HepG2 (cell line): ENCODE measurements at regions not wholly inside any gene's neighbourhood (a gene's known extent, or its start where the extent isn't known, plus 50 kb on each side); places are given as distances from the start of the nearest gene placed in this dataset.

Source experiments
- DNMT1 ChIP-seq: sonication (generic); formaldehyde crosslinking; IDR thresholded peaks from 2 replicates; pipeline ENCODE4 v1.5.1; 2020; ENCODE audit warnings: mild to moderate bottlenecking, missing genetic modification reagents
- FOXP1 ChIP-seq, 2 experiments: fragments of 450-650 bp in 1 of 2; IDR thresholded peaks; 2 replicates each; pipeline ENCODE4 v1.6.1; 2017 to 2018; ENCODE audit warnings: antibody characterized with exemption in 1 of 2
- KDM5A ChIP-seq: fragments of 200-600 bp; sonication (generic); IDR thresholded peaks from 2 replicates; pipeline ENCODE4 v1.7.0; 2018; ENCODE audit warnings: antibody characterized with exemption, mild to moderate bottlenecking, low read length, borderline replicate concordance
- PHF21A ChIP-seq: sonication (generic); formaldehyde crosslinking; IDR thresholded peaks from 2 replicates; pipeline ENCODE4 v1.5.0; 2020; ENCODE audit warnings: mild to moderate bottlenecking, missing genetic modification reagents
- SETDB1 ChIP-seq: sonication (generic); formaldehyde crosslinking; IDR thresholded peaks from 2 replicates; pipeline ENCODE4 v1.5.1; 2020; ENCODE audit warnings: missing genetic modification reagents, mild to moderate bottlenecking, borderline replicate concordance
- ZBTB21 ChIP-seq: sonication (generic); formaldehyde crosslinking; IDR thresholded peaks from 2 replicates; pipeline ENCODE4 v1.4.0; 2020; ENCODE audit warnings: missing genetic modification reagents
- ZNF12 ChIP-seq: sonication (generic); formaldehyde crosslinking; IDR thresholded peaks from 2 replicates; pipeline ENCODE4 v1.5.0; 2020; ENCODE audit warnings: missing genetic modification reagents
- TF ChIP-seq, protein P1 (sequence below): sonication (generic); formaldehyde crosslinking; IDR thresholded peaks from 2 replicates; pipeline ENCODE4 v1.5.0; 2020; ENCODE audit warnings: mild to moderate bottlenecking, missing genetic modification reagents, moderate library complexity
- TF ChIP-seq, protein P2 (sequence below), 2 experiments: sonication (generic) in 1 of 2; formaldehyde crosslinking in 1 of 2; IDR thresholded peaks; 2 replicates each; pipeline versions ENCODE4 v1.5.1 to v1.6.1; 2011 to 2020; ENCODE audit warnings: borderline replicate concordance in 1 of 2, low read depth in 1 of 2, low read length in 1 of 2, mild to moderate bottlenecking in 1 of 2, missing genetic modification reagents in 1 of 2, moderate library complexity in 1 of 2
- TF ChIP-seq, protein P3 (sequence below): sonication (generic); formaldehyde crosslinking; IDR thresholded peaks from 2 replicates; pipeline ENCODE4 v1.4.0; 2020; ENCODE audit warnings: missing genetic modification reagents

DNA sequence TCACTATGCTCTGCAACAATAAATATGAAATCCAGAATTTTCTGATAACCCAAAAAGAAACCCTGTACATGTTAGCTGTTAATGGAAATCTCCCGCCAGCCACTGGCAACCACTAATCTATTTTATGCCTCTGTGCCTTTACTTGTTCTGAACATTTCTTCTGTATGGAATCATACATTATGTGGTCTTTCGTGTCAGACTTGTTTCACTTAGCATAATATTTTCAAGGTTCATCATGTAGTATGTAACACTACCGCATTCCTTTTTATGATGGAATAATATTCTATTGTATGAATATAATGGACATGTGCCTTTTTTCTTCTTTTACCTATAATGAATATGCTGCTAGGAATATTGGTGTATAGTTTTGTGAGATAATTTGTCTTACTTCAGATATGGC, 1123.3 kb downstream of the EFNB2 start:
- TF ChIP-seq FOXP1 (IDR thresholded peaks at IDR 0.05), result no peak
- no peak for TF ChIP-seq FOXP1 (CRISPR knock-in tag; IDR thresholded peaks at IDR 0.05)
- TF ChIP-seq, protein P1, sequence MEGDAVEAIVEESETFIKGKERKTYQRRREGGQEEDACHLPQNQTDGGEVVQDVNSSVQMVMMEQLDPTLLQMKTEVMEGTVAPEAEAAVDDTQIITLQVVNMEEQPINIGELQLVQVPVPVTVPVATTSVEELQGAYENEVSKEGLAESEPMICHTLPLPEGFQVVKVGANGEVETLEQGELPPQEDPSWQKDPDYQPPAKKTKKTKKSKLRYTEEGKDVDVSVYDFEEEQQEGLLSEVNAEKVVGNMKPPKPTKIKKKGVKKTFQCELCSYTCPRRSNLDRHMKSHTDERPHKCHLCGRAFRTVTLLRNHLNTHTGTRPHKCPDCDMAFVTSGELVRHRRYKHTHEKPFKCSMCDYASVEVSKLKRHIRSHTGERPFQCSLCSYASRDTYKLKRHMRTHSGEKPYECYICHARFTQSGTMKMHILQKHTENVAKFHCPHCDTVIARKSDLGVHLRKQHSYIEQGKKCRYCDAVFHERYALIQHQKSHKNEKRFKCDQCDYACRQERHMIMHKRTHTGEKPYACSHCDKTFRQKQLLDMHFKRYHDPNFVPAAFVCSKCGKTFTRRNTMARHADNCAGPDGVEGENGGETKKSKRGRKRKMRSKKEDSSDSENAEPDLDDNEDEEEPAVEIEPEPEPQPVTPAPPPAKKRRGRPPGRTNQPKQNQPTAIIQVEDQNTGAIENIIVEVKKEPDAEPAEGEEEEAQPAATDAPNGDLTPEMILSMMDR (CRISPR knock-in tag), result no peak
- TF ChIP-seq ZNF12, result no peak
- no peak for TF ChIP-seq ZBTB21
- TF ChIP-seq SETDB1 (CRISPR knock-in tag), result no peak
- TF ChIP-seq, protein P2, sequence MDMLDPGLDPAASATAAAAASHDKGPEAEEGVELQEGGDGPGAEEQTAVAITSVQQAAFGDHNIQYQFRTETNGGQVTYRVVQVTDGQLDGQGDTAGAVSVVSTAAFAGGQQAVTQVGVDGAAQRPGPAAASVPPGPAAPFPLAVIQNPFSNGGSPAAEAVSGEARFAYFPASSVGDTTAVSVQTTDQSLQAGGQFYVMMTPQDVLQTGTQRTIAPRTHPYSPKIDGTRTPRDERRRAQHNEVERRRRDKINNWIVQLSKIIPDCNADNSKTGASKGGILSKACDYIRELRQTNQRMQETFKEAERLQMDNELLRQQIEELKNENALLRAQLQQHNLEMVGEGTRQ (IDR thresholded peaks at IDR 0.05; ENCODE audit: low read depth, low read length), result no peak
- TF ChIP-seq, protein P2 (CRISPR knock-in tag; IDR thresholded peaks at IDR 0.05; ENCODE audit: borderline replicate concordance), result no peak
- TF ChIP-seq KDM5A, result no peak
- TF ChIP-seq PHF21A, result no peak
- no peak for TF ChIP-seq DNMT1 (CRISPR knock-in tag)
- TF ChIP-seq, protein P3, sequence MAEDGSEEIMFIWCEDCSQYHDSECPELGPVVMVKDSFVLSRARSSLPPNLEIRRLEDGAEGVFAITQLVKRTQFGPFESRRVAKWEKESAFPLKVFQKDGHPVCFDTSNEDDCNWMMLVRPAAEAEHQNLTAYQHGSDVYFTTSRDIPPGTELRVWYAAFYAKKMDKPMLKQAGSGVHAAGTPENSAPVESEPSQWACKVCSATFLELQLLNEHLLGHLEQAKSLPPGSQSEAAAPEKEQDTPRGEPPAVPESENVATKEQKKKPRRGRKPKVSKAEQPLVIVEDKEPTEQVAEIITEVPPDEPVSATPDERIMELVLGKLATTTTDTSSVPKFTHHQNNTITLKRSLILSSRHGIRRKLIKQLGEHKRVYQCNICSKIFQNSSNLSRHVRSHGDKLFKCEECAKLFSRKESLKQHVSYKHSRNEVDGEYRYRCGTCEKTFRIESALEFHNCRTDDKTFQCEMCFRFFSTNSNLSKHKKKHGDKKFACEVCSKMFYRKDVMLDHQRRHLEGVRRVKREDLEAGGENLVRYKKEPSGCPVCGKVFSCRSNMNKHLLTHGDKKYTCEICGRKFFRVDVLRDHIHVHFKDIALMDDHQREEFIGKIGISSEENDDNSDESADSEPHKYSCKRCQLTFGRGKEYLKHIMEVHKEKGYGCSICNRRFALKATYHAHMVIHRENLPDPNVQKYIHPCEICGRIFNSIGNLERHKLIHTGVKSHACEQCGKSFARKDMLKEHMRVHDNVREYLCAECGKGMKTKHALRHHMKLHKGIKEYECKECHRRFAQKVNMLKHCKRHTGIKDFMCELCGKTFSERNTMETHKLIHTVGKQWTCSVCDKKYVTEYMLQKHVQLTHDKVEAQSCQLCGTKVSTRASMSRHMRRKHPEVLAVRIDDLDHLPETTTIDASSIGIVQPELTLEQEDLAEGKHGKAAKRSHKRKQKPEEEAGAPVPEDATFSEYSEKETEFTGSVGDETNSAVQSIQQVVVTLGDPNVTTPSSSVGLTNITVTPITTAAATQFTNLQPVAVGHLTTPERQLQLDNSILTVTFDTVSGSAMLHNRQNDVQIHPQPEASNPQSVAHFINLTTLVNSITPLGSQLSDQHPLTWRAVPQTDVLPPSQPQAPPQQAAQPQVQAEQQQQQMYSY (CRISPR knock-in tag), result no peak
